DMS114 treated with DMSO at 0.1 percent for 48 hours (cell line): ENCODE measurements at regions not wholly inside any gene's neighbourhood (a gene's known extent, or its start where the extent isn't known, plus 50 kb on each side); places are given as distances from the start of the nearest gene placed in this dataset.
"Not testable (repeated sequence)": the region's sequence is repeated elsewhere in the genome, so short reads cannot be mapped to it uniquely, and the experiment has no call there.

Experiments used
- DNase-seq: peaks from one replicate; lab custom pipeline; 2025; ENCODE audit not compliant: unreplicated experiment; lab: John Stamatoyannopoulos, UW

GRCh38 chr2:6186332-6187151 lies 494.4 kb downstream of the SOX11 start:
- no peak for DNase-seq

- DNase-seq = no peak
Observed at GRCh38 chr2:6196449-6196848, 504.3 kb downstream of the SOX11 start.

GRCh38 chr2:6198370-6198919 lies 506.3 kb downstream of the SOX11 start:
- not testable (repeated sequence) for DNase-seq

- DNase-seq = no peak
Observed at GRCh38 chr2:6202756-6203155, 510.6 kb downstream of the SOX11 start.

GRCh38 chr2:6203291-6203959 lies 511.2 kb downstream of the SOX11 start:
- no peak for DNase-seq

- no peak for DNase-seq
Observed at GRCh38 chr2:6206882-6207281, 514.7 kb downstream of the SOX11 start.

GRCh38 chr2:6211236-6211635 lies 519.1 kb downstream of the SOX11 start:
- no peak for DNase-seq

- no peak for DNase-seq
Observed at GRCh38 chr2:6212491-6212890, 520.3 kb downstream of the SOX11 start.

- no peak for DNase-seq
Observed at GRCh38 chr2:6213056-6213780, 521.0 kb downstream of the SOX11 start.

- DNase-seq = no peak
Observed at GRCh38 chr2:6214471-6214870, 522.3 kb downstream of the SOX11 start.

- no peak for DNase-seq
Observed at GRCh38 chr2:6215053-6215452, 522.9 kb downstream of the SOX11 start.

GRCh38 chr2:6216234-6216633 lies 524.0 kb downstream of the SOX11 start:
- DNase-seq = no peak

- no peak for DNase-seq
Observed at GRCh38 chr2:6218926-6219325, 526.7 kb downstream of the SOX11 start.

GRCh38 chr2:6219906-6220305 lies 527.7 kb downstream of the SOX11 start:
- no peak for DNase-seq

- no peak for DNase-seq
Observed at GRCh38 chr2:6222296-6222695, 530.1 kb downstream of the SOX11 start.

- DNase-seq = no peak
Observed at GRCh38 chr2:6224267-6224666, 532.1 kb downstream of the SOX11 start.

- DNase-seq = no peak
Observed at GRCh38 chr2:6228251-6228650, 536.1 kb downstream of the SOX11 start.

GRCh38 chr2:6231166-6231565 lies 539.0 kb downstream of the SOX11 start:
- DNase-seq = no peak

GRCh38 chr2:6233993-6234392 lies 541.8 kb downstream of the SOX11 start:
- no peak for DNase-seq

GRCh38 chr2:6234702-6235101 lies 542.5 kb downstream of the SOX11 start:
- no peak for DNase-seq

GRCh38 chr2:6236317-6236716 lies 544.1 kb downstream of the SOX11 start:
- no peak for DNase-seq
